Stimulated activated CD8-positive, alpha-beta memory T cell treated with anti-CD3 and anti-CD28 coated beads, Interleukin-4, amount 100 ng/mL, for 4 hours (primary cell): ENCODE measurements at regions not wholly inside any gene's neighbourhood (a gene's known extent, or its start where the extent isn't known, plus 50 kb on each side); places are given as distances from the start of the nearest gene placed in this dataset.

Experiments
- DNase-seq, 2 donors: peaks; one replicate each; pipeline ENCODE4 v3.0.0-alpha.2; 2020; ENCODE audit warnings: low read depth in 2 of 2, low spot score in 1 of 2

- no peak for DNase-seq
Observed at GRCh38 chr10:29962166-29962850, 97.1 kb downstream of the JCAD start.

GRCh38 chr10:29961351-29961750 lies 98.0 kb downstream of the JCAD start:
- DNase-seq, result no peak

- no peak for DNase-seq
Observed at GRCh38 chr10:29960261-29960660, 99.1 kb downstream of the JCAD start.

- no peak for DNase-seq
Observed at GRCh38 chr10:29959586-29959985, 99.8 kb downstream of the JCAD start.

- no peak for DNase-seq
Observed at GRCh38 chr10:29958440-29958839, 100.9 kb downstream of the JCAD start.

GRCh38 chr10:29957907-29958331 lies 101.5 kb downstream of the JCAD start:
- no peak for DNase-seq

- no peak for DNase-seq
Observed at GRCh38 chr10:29957236-29957635, 102.2 kb downstream of the JCAD start.

GRCh38 chr10:29956335-29956924 lies 103.0 kb downstream of the JCAD start:
- DNase-seq, result no peak

- DNase-seq, result no peak
Observed at GRCh38 chr10:29955329-29955935, 104.0 kb downstream of the JCAD start.

GRCh38 chr10:29951441-29951931 lies 107.9 kb downstream of the JCAD start:
- DNase-seq, result no peak

GRCh38 chr10:29950391-29950790 lies 109.0 kb downstream of the JCAD start:
- no peak for DNase-seq

GRCh38 chr10:29949411-29950011 lies 109.9 kb downstream of the JCAD start:
- no peak for DNase-seq

GRCh38 chr10:29948881-29949355 lies 110.5 kb downstream of the JCAD start:
- DNase-seq, result no peak

- DNase-seq, result no peak
Observed at GRCh38 chr10:29947701-29948060, 111.7 kb downstream of the JCAD start.

- no peak for DNase-seq
Observed at GRCh38 chr10:29946953-29947700, 112.3 kb downstream of the JCAD start.

GRCh38 chr10:29946614-29946952 lies 112.8 kb downstream of the JCAD start:
- no peak for DNase-seq

GRCh38 chr10:29941476-29941875 lies 117.9 kb downstream of the JCAD start:
- no peak for DNase-seq

- DNase-seq, result no peak
Observed at GRCh38 chr10:29932991-29933390, 126.4 kb downstream of the JCAD start.

GRCh38 chr10:29931833-29932232 lies 127.6 kb downstream of the JCAD start:
- DNase-seq, result no peak

- DNase-seq, result no peak
Observed at GRCh38 chr10:29929006-29929405, 130.4 kb downstream of the JCAD start.

GRCh38 chr10:29926693-29927048 lies 132.7 kb downstream of the JCAD start:
- DNase-seq, result no peak
